AG04450 (cell line): ENCODE measurements at regions not wholly inside any gene's neighbourhood (a gene's known extent, or its start where the extent isn't known, plus 50 kb on each side); places are given as distances from the start of the nearest gene placed in this dataset.

Experiments
- CTCF ChIA-PET: fragments of 300-600, 350-600 bp; formaldehyde crosslinking; extraction: SDS; loops from one replicate; lab custom pipeline; 2022; ENCODE audit warnings: antibody characterized with exemption, inconsistent platforms; lab: Charles Lee
- POLR2A ChIA-PET: fragments of 350-600 bp; formaldehyde crosslinking; extraction: SDS; loops from one replicate; lab custom pipeline; 2021; ENCODE audit warnings: antibody characterized with exemption, inconsistent platforms; lab: Yijun Ruan, JAX
- DNase-seq: peaks from one replicate; pipeline ENCODE4 v3.0.0-alpha.2; 2011; ENCODE audit warnings: low read depth, low spot score
- H3K27ac ChIP-seq: one replicate; pipeline ENCODE4 v1.5.1; 2012; ENCODE audit warnings: low read depth, low read length, control low read depth
- H3K27me3 ChIP-seq: one replicate; pipeline ENCODE4 v1.6.0; 2012; ENCODE audit warnings: low read length; ENCODE audit not compliant: control insufficient read depth, insufficient read depth
- H3K4me3 ChIP-seq: 2 replicates; pipeline ENCODE4 v1.5.1; 2011; ENCODE audit warnings: mild to moderate bottlenecking, low read depth, low read length, control low read depth
- H3K9me3 ChIP-seq: 2 replicates; pipeline ENCODE4 v1.5.1; 2012; ENCODE audit warnings: low read length; ENCODE audit not compliant: control insufficient read depth, insufficient read depth
- TF ChIP-seq, protein P1 (sequence below): IDR thresholded peaks from 2 replicates; pipeline ENCODE4 v1.5.1; 2011; ENCODE audit warnings: low read depth, low read length, control low read depth, inconsistent platforms

GRCh38 chr4:20356565-20356964 is 104.9 kb downstream of the SLIT2 start:
- H3K9me3 ChIP-seq, result no peaks in the 10 kb centered on the region
- CTCF ChIA-PET, result interaction anchor here (2.0 kb wide), 1 partner anchor 38 kb away, joined by 4 read pairs; no protein-coding TSS in a partner anchor
- no peak for DNase-seq
- H3K27ac ChIP-seq, result no peak overlapping the region
- no peak overlapping the region for H3K4me3 ChIP-seq
- TF ChIP-seq, protein P1, sequence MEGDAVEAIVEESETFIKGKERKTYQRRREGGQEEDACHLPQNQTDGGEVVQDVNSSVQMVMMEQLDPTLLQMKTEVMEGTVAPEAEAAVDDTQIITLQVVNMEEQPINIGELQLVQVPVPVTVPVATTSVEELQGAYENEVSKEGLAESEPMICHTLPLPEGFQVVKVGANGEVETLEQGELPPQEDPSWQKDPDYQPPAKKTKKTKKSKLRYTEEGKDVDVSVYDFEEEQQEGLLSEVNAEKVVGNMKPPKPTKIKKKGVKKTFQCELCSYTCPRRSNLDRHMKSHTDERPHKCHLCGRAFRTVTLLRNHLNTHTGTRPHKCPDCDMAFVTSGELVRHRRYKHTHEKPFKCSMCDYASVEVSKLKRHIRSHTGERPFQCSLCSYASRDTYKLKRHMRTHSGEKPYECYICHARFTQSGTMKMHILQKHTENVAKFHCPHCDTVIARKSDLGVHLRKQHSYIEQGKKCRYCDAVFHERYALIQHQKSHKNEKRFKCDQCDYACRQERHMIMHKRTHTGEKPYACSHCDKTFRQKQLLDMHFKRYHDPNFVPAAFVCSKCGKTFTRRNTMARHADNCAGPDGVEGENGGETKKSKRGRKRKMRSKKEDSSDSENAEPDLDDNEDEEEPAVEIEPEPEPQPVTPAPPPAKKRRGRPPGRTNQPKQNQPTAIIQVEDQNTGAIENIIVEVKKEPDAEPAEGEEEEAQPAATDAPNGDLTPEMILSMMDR, result no peak
- H3K27me3 ChIP-seq, result no peaks in the 10 kb centered on the region
- POLR2A ChIA-PET, result no interaction called here

- TF ChIP-seq, protein P1, result no peak
- Histone ChIP-seq H3K27ac (no peak overlapping the region), H3K27me3 (no peaks in the 10 kb centered on the region), H3K9me3 (no peaks in the 10 kb centered on the region), H3K4me3 (no peak overlapping the region)
- ChIA-PET POLR2A (no interaction called here), CTCF (interaction anchor here (0.6 kb wide), 1 partner anchor 283 kb away, joined by 3 read pairs; no protein-coding TSS in a partner anchor)
- DNase-seq, result no peak
These were observed 106.4 kb downstream of the SLIT2 start for GRCh38 chr4:20358110-20358509.

- H3K27ac ChIP-seq, result no peak overlapping the region
- no peaks in the 10 kb centered on the region for H3K27me3 ChIP-seq
- no peak overlapping the region for H3K4me3 ChIP-seq
- DNase-seq, result no peak
- ChIA-PET POLR2A (no interaction called here), CTCF (no interaction called here)
- TF ChIP-seq, protein P1, result no peak
- no peaks in the 10 kb centered on the region for H3K9me3 ChIP-seq
These were observed 108.0 kb downstream of the SLIT2 start for GRCh38 chr4:20359692-20360091.

DNA sequence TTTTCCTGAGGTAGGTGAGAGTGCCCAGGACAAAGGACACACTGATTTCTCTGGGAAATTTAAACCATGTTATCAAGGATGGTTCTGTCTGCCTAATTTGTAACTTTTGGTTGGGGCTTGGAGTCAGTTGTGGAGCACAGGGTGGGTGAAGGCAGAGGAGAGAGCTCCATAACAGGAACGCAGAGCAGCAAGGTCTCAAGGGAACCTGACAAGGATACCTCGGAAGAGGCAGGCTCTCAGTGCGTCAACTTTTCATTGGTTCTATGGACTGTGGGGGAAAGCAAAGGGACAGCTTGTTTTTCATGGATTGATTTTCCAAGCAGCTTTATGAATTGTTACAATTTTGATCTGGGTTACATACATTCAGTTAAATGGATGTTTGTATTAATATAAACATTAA is 110.4 kb downstream of the SLIT2 start:
- no peaks in the 10 kb centered on the region for H3K27me3 ChIP-seq
- no peak for DNase-seq
- no peak overlapping the region for H3K4me3 ChIP-seq
- ChIA-PET POLR2A (no interaction called here), CTCF (interaction anchor here (1.6 kb wide), 1 partner anchor 33 kb away, joined by 4 read pairs; no protein-coding TSS in a partner anchor)
- no peaks in the 10 kb centered on the region for H3K9me3 ChIP-seq
- TF ChIP-seq, protein P1, result no peak
- H3K27ac ChIP-seq, result no peak overlapping the region

- no peak overlapping the region for H3K27ac ChIP-seq
- no peaks in the 10 kb centered on the region for H3K27me3 ChIP-seq
- no peaks in the 10 kb centered on the region for H3K9me3 ChIP-seq
- H3K4me3 ChIP-seq, result no peak overlapping the region
- CTCF ChIA-PET, result no interaction called here
- POLR2A ChIA-PET, result no interaction called here
- no peak for DNase-seq
- TF ChIP-seq, protein P1, result no peak
These were observed 113.3 kb downstream of the SLIT2 start for GRCh38 chr4:20364969-20365368.
